ENCODE measurements at regions not wholly inside any gene's neighbourhood (a gene's known extent, or its start where the extent isn't known, plus 50 kb on each side); places are given as distances from the start of the nearest gene placed in this dataset.

DNA sequence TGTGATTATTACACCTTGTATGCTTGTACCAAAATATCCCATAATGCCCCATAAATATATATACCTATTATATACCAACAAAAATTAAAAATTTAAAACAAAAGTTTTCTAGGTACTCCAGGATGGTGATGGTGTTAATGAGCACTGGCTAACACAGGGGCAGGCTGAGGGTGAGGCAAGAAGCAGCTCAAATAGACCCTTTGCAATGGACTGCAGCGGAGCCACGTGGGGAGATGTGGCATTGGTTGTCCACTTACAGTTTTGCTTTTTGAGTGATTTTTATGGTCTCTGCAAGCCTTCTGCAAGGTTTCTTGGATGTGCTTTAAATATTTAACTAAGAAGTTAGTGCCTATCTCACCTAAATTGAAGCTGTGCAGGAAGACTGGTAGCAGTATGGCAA is 132.9 kb downstream of the RAP2A start:
- Histone ChIP-seq H3K4me1 (ENCODE audit: control insufficient read depth in 2 of 3, insufficient read depth in 2 of 3, low read depth in 1 of 3, low read length in 3 of 3) (peaks cover 0 to 3% (median 3%) of the 10 kb centered on the region in 3 donors), H3K9ac (ENCODE audit: low read length in 3 of 3) (no peak overlapping the region), H3K36me3 (ENCODE audit: control insufficient read depth in 2 of 3, insufficient read depth in 3 of 3, low read length in 3 of 3) (no peaks in the 10 kb centered on the region), H3K27me3 (ENCODE audit: control insufficient read depth, insufficient read depth, low read length) (no peaks in the 10 kb centered on the region), H3K27ac (ENCODE audit: low read depth in 2 of 2, low read length in 2 of 2) (no peak overlapping the region), H3K4me3 (ENCODE audit: low read length in 3 of 3) (no peak overlapping the region), H3K9me3 (ENCODE audit: control insufficient read depth in 2 of 3, insufficient read depth in 1 of 3, low read length in 3 of 3) (no peaks in the 10 kb centered on the region)
- no peak for FAIRE-seq
- TF ChIP-seq, protein P1, sequence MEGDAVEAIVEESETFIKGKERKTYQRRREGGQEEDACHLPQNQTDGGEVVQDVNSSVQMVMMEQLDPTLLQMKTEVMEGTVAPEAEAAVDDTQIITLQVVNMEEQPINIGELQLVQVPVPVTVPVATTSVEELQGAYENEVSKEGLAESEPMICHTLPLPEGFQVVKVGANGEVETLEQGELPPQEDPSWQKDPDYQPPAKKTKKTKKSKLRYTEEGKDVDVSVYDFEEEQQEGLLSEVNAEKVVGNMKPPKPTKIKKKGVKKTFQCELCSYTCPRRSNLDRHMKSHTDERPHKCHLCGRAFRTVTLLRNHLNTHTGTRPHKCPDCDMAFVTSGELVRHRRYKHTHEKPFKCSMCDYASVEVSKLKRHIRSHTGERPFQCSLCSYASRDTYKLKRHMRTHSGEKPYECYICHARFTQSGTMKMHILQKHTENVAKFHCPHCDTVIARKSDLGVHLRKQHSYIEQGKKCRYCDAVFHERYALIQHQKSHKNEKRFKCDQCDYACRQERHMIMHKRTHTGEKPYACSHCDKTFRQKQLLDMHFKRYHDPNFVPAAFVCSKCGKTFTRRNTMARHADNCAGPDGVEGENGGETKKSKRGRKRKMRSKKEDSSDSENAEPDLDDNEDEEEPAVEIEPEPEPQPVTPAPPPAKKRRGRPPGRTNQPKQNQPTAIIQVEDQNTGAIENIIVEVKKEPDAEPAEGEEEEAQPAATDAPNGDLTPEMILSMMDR (IDR thresholded peaks at IDR 0.05; ENCODE audit: borderline replicate concordance, extremely low read depth, insufficient read depth), result no peak
- intact Hi-C loops (cut with DNase I), result no loop called here
- DNase-seq, result no peak

DNA sequence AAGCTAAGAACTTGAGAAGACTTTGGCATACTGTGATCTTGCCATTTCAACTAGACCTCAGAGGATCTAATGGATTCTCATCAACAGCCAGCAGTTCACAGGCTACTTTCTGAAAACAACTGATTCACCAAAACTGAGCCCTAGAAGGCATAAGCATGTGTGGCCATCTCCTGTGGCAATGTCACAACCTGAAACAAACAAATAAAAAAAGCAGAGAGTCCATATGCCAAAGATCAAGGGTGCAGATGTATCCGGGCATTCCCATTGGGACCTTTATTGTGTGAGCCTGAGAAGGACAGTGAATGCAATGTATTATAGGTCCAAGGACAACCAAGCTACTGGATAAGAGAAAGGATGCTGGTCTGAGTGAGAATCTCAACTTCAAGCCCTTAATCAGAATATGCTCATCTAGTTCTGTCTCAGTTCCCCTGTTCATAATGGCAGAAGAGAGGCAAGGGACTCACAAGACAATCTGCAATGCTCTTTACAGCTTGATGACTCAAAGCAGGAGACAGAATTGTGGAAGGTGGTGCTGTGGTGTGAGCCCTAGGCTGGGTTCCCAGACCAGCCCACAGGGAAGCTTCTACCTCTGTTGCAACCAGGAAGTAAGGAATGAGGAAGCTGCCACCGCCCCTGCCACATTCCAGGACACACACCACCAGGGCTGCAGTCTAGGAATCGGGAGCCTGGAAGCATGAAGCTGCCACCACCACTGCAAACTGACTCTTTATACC is 133.7 kb downstream of the RAP2A start:
- no peak overlapping the region for H3K4me3 ChIP-seq (ENCODE audit: low read length in 3 of 3)
- H3K27me3 ChIP-seq (ENCODE audit: control insufficient read depth, insufficient read depth, low read length), result no peaks in the 10 kb centered on the region
- TF ChIP-seq, protein P1 (IDR thresholded peaks at IDR 0.05; ENCODE audit: borderline replicate concordance, extremely low read depth, insufficient read depth), result no peak
- peaks cover 0 to 3% (median 3%) of the 10 kb centered on the region in 3 donors for H3K4me1 ChIP-seq (ENCODE audit: control insufficient read depth in 2 of 3, insufficient read depth in 2 of 3, low read depth in 1 of 3, low read length in 3 of 3)
- no peak overlapping the region for H3K27ac ChIP-seq (ENCODE audit: low read depth in 2 of 2, low read length in 2 of 2)
- no peak overlapping the region for H3K9ac ChIP-seq (ENCODE audit: low read length in 3 of 3)
- H3K36me3 ChIP-seq (ENCODE audit: control insufficient read depth in 2 of 3, insufficient read depth in 3 of 3, low read length in 3 of 3), result no peaks in the 10 kb centered on the region
- FAIRE-seq, result no peak
- DNase-seq, result peak in 4 of 5 donors; percentile 19 to 77 (median 29)
- intact Hi-C loops (cut with DNase I), result no loop called here
- H3K9me3 ChIP-seq (ENCODE audit: control insufficient read depth in 2 of 3, insufficient read depth in 1 of 3, low read length in 3 of 3), result no peaks in the 10 kb centered on the region

DNA sequence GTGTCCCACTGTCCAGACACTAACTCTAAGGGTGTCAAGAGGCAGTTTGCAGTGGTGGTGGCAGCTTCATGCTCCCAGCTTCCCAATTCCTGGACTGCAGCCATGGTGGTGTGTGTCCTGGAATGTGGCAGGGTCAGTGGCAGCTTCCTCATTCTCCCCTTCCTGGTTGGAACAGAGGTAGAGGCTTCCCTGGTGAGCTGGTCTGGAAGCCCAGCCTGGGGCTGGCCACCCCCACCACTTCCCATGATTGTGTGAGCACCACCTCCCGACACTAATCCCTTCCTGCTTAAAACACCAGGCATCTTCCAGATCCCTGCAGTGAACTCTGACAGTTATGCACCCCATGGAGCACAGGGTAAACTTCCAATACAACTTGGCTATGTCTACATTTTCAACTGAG is 134.9 kb downstream of the RAP2A start:
- Histone ChIP-seq H3K9me3 (ENCODE audit: control insufficient read depth in 2 of 3, insufficient read depth in 1 of 3, low read length in 3 of 3) (no peaks in the 10 kb centered on the region), H3K36me3 (ENCODE audit: control insufficient read depth in 2 of 3, insufficient read depth in 3 of 3, low read length in 3 of 3) (no peaks in the 10 kb centered on the region), H3K9ac (ENCODE audit: low read length in 3 of 3) (no peak overlapping the region), H3K27me3 (ENCODE audit: control insufficient read depth, insufficient read depth, low read length) (no peaks in the 10 kb centered on the region), H3K27ac (ENCODE audit: low read depth in 2 of 2, low read length in 2 of 2) (no peak overlapping the region), H3K4me3 (ENCODE audit: low read length in 3 of 3) (no peak overlapping the region), H3K4me1 (ENCODE audit: control insufficient read depth in 2 of 3, insufficient read depth in 2 of 3, low read depth in 1 of 3, low read length in 3 of 3) (peaks cover 0 to 3% (median 3%) of the 10 kb centered on the region in 3 donors)
- intact Hi-C loops (cut with DNase I), result no loop called here
- TF ChIP-seq, protein P1 (IDR thresholded peaks at IDR 0.05; ENCODE audit: borderline replicate concordance, extremely low read depth, insufficient read depth), result no peak
- FAIRE-seq, result no peak
- no peak for DNase-seq

Measured in kidney (tissue), 13 donors.